ENCODE measurements at regions not wholly inside any gene's neighbourhood (a gene's known extent, or its start where the extent isn't known, plus 50 kb on each side); places are given as distances from the start of the nearest gene placed in this dataset.

GRCh38 chr2:207477896-207478295, 51.9 kb upstream of the CREB1 start:
- TF ChIP-seq, protein P1, sequence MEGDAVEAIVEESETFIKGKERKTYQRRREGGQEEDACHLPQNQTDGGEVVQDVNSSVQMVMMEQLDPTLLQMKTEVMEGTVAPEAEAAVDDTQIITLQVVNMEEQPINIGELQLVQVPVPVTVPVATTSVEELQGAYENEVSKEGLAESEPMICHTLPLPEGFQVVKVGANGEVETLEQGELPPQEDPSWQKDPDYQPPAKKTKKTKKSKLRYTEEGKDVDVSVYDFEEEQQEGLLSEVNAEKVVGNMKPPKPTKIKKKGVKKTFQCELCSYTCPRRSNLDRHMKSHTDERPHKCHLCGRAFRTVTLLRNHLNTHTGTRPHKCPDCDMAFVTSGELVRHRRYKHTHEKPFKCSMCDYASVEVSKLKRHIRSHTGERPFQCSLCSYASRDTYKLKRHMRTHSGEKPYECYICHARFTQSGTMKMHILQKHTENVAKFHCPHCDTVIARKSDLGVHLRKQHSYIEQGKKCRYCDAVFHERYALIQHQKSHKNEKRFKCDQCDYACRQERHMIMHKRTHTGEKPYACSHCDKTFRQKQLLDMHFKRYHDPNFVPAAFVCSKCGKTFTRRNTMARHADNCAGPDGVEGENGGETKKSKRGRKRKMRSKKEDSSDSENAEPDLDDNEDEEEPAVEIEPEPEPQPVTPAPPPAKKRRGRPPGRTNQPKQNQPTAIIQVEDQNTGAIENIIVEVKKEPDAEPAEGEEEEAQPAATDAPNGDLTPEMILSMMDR (IDR thresholded peaks at IDR 0.05; ENCODE audit: low read depth, low read length) = no peak
- no peak for TF ChIP-seq EZH2phosphoT487 (IDR thresholded peaks at IDR 0.05; ENCODE audit: low read depth)

All from OCI-LY3 (cell line).